ENCODE measurements at regions not wholly inside any gene's neighbourhood (a gene's known extent, or its start where the extent isn't known, plus 50 kb on each side); places are given as distances from the start of the nearest gene placed in this dataset.

GRCh38 chr20:40265825-40266533 is 423.1 kb downstream of the MAFB start:
- DNase-seq: no peak

DNA sequence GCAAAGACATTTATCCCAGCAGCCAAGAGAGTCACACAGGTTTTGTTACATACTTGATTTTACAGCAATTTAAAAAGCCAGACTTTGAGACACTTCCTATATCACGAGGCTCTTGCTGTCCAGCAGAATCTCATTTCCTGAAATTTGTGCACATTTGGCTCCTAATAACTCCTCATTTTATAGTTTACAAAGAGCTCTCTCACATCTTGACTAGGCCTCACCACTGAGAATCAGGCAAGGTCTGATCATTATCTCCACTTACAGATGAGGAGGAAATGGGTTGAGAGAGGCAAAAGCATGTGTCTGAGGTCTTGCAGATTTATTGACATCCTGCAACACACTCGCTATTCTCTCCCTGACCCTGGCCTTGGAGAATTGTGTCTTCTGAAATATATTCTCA is 426.8 kb downstream of the MAFB start:
- no peak for DNase-seq

DNA sequence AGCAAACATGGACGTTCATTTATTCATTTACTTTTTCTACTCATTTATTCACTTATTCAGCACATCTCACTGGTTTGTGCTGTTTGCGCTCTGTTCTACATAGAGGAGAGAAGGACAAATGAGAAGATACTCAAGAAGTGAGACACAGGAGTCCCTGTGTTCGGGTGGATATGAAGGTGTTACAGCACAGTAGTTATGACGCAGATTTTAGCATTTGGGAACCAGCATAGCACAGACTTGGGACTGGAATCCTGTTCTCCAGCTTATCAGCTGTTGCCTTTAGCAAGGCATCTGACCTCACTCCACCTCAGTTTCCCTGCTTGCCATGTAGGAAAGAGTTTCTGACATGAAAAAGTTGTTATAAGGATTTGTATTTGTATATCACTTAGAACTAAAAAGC is 430.1 kb downstream of the MAFB start:
- no peak for DNase-seq

- DNase-seq: no peak
Observed at GRCh38 chr20:40257763-40258162, 431.3 kb downstream of the MAFB start.

DNA sequence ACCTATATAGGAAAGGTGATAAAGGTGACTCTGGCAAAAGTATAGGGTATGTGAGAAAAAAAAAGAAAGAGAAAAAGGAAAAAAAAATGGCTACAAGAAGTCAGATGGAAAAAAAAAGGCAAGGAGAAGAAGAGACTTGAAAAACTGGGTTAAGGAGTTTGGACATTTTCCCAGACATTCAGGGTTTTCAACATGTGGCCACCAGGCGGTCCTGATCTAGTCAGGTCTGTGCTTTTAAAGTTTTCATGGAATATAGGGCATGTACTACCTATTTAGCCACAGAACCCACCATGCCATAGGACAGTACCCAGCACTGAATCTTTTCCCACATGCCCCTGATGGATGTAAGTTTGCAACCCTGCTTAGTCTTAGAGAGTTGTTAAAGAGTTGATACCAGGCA is 433.7 kb downstream of the MAFB start:
- DNase-seq: no peak

DNA sequence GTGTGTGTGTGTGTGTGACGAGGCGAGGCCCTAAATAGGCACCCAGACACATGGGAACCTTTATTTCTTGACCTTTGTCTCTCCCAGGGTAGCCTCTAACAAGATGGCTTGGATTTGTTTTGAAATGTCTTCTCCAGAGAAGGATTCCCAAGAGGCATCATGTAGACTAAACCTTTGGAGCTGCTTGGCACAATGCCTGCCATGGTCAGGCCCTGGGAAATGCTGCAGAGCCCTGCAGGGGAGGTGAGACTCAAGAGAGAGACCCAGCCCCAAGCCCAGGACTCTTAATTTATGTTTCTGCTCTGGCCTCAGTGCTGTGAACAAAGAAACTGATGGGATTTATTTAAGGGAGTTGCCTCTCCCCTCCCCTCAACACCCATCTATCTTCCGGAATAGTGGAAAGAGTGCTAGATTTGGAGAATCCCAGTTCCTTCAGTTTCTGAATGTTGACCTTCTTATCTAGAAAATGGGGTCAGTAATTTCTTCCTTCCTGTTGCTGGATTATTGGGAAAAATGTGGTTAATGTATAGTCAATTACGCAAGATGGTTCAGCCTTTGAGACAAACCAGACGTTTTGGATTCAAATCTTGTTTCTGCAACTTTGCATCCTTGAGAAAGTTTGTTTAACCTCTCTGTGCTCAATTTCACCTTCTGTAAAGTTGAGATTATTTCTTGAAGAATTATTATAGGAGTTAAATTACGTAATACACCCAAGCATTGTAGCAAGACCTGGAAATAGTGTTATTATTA is 434.8 kb downstream of the MAFB start:
- DNase-seq: no peak

DNA sequence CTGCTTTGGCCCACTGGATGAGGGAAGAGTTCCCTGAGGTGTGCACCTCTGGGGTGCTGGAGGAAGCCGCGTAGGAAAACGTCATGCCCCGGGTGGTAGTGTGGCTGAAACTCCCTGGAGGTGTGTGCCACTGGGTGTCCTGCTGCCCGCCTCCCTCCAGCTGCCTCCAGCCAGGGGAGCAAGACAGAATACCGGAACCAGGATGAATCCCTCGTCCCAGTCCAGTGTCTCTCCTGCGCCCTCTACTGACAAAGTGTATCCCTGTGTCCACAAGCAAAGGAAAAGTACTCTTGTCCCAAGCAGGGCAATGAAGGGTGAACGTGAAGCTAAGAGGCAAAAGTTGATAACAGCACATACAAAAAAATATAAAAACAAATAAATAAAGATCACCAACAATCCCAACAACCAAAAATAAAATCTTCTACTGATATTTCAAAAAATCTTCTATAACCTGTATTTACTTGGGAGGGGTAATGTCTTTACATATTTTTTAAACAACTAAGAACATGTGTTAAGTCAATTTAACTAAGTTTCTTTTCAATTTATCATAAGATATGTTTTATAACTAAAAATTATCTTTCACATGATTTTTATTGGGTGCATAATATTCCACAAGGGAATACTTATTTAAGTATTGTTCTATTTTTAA is 437.6 kb downstream of the MAFB start:
- no peak for DNase-seq

GRCh38 chr20:40249805-40250204 is 439.2 kb downstream of the MAFB start:
- DNase-seq: no peak

DNA sequence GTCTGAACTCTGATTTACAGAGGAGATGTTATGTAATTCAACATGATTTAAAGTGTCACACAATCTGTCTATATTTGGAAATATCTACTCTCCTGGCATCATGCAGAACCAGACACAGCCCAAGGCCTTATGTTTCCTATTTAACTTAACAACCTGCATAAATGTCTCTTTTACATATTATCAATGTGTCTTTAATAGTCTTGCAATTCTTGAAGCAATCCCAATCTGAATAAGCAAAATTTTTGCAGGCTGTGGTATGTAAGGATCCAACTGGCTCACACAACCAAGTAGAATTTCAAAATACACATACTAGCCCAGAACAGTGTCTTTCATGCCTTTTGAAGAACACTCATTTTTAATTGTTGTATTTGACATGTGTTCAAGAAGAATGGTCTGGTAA is 443.2 kb downstream of the MAFB start:
- DNase-seq: no peak

DNA sequence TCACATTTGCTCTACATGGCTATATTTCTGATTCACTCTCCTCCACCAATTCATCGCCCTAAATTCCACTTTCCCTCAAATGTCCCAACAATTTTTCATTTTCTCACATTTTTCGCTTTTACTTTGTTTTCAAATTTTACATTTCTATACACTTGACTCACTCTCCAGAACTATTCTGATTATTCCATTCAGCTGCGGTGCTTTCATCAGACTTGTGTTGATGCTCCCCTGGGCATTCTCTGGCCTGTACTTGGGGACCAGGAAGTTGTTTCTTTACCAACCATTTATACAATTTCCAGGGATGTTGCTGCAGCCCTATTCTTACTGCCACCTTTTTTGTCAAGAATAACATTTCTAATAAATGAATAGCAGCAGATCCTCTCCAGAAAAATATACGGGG is 444.8 kb downstream of the MAFB start:
- DNase-seq: no peak

DNA sequence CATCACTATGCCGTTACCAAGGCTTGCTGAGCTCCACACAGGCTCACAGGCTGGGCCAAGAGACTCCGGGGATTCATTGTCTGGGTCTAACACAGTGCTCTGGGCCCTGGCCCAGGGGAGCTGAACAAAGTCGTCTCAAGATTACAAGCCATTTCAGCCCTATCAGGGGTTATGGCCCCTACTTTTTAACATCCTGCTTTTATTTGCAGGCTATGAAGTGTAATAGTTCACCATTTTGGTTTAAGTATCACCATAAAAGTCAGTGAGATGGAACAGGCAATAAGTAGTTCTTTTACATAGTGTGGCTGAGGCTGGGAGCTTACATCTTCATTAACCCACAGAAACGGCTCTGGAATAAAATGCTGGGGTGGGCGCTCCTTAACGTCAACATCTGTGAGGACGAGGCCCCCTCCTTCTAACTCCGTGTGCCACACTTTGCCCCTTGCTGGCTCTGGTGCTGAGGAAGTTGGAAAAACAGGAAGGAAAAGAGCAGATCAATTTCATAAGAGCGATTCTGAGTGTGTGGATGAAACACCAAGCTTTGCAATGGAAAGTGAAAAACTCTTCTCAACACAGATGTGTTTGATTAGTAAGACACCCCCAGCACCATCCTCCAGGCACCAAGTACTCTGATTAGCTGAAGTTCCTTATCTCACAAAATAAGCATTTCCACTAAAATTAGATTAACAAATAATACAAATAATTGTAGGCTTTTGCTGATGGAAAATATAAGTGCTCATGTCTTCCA is 447.3 kb downstream of the MAFB start:
- no peak for DNase-seq

GRCh38 chr20:40238511-40238910 is 450.5 kb downstream of the MAFB start:
- DNase-seq: no peak

DNA sequence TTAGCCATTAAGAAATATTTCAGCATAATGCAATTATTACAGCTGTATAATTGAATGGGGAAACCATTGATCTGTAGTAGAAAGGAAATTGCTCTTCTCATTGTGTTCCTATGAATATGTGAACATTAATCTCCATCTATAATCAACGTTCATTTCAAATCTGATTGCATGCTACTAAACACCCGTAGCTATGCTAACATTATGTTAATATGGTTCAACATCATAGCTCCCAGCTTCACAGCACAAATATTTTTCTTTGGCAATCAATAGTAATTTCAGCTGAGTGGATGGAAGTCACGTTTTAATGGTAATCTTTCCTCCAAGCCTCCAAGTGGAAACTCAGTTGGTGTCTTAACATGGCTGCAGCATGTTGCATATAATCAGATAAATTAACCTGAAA is 454.4 kb downstream of the MAFB start:
- no peak for DNase-seq

DNA sequence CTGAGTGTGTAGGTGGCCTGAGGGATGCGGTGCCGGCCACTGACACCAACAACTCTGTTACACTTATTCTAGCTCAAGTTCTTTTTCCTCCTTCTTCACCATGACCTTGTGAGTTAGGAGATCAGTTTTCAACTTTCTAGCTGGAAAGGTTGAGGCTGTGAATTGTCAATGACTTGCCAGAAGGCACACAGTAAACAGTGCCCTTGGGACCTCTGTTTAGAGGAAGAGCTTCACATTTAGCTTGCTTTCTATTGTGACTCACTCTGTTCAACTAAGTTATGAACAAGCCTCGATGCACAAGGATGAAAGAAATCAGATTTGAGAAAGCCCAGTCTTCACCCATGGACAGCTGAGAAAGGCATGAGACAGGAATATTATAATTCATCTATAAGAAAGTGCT is 455.6 kb downstream of the MAFB start:
- no peak for DNase-seq

- DNase-seq: no peak
Observed at GRCh38 chr20:40232756-40233155, 456.3 kb downstream of the MAFB start.

GRCh38 chr20:40232273-40232672 is 456.8 kb downstream of the MAFB start:
- no peak for DNase-seq

DNA sequence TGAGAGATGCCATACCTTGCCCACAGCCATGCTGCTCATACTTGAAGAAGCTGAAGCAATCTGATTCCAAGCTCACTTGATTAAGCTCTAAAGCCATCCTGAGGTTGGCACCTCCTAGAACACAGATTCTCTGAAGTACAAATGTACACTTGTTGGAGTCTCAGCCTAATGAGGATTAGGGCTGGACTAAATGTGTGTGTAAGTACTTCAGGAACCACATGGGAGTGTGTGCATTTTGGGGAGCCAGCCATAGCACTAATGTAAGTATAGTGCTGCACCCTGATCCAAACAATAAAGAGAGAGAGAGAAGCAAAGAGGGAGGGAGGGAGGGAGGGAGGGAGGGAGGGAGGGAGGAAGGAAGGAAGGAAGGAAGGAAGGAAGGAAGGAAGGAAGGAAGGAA is 458.6 kb downstream of the MAFB start:
- DNase-seq: no peak

DNA sequence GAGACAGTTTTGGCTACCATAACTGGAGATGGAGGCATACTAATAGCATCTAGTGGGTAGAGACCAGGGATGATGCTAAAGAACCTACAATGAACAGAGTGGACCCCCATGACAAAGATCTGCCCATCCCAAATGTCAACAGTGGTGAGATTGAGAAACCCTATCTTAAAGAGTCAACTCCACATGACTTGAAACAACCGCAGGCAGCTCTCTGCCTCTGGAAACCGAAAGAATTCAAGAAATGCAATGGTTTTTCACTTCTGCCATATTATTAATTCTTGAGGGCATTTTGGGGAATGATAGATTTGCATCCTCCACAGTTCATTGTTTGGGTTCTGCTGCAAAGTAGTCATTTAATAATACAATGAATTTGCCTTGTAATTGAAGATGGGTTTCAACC is 463.4 kb downstream of the MAFB start:
- DNase-seq: no peak

GRCh38 chr20:40223810-40224209 is 465.2 kb downstream of the MAFB start:
- no peak for DNase-seq

DNA sequence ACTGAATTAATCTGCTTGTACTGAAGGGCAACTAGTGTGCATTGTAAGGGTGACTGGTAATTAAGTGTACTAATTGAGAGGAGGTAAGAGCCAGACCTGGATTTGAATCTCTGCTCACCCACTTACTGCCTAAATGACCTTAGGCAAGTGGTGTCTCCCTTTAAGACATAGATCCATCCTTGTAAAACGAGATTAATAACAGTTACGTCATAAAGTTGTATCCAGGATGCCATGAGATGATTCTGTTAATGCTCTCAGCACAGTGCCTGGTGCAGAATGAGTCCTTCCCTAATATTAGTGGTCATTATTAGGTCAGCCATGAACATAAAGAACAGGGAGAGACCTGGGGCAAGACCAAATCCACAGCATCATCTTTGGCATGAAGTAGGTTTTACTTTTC is 470.1 kb downstream of the MAFB start:
- DNase-seq: no peak

DNA sequence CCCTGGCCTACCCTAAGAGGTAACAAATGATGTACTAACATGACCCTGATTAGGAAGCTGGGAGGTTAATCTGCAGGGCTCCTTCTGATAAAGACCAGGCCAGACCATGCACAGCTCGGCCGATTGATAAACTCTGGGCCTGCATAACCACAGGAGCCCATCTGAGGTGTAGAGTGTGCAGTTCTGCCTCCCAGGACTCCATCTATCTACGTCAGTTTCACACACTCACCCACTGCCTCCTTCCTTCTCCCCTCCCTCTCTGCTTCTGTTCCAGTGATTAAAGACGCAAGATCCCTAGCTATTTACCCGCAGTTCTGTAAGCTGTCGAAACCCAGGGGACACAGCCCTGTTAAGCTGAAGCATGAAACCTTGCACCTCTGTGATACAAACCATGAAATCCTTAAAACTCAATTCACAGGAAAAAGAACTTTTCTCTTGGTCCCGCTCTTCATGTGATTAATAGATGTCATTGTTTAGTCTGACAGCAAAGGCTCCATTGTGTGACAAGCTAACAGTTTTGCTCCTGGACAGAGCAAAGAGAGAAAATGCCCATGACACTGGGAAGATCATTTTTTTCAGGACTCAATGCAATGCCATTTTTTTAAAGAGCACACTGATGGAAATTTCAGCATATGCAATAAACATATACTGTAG is 470.6 kb downstream of the MAFB start:
- no peak for DNase-seq

DNA sequence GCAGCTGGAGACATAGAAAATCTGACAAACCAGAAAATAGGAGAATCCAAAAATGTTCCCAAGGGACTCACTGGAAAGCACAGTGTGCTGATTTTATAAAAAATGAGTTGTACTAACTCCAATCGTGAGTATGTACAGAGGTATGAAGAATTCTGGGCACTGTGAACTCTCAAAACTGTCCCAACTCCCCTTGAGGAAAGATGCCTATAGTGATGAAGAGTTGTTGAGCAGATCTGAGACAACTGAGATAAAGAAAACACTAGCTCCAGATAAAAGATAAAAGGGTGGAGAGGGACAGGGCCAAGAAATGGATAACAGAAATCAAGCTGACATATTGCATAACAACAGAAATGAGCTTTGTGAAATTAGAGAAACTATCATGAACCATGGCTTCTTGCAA is 481.4 kb downstream of the MAFB start:
- DNase-seq: no peak

DNA sequence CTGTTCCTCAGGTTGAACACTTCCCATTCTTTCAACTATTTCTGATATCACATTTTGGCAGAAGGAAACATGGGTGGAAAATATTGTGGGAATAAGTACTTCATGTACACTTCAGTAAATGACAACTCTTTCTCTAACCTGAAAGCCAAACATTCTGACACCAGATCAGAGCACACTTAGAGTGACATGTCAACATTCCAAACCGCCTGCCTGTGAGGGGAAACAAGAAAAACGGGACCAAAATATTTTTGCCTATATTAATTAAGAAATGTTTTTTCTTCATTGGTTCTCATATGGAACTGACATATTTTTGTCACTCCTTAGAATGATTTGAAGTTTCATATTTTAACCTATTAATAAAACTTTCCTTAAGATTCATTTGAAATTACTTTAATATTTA is 483.1 kb downstream of the MAFB start:
- no peak for DNase-seq
